ENCODE measurements at regions not wholly inside any gene's neighbourhood (a gene's known extent, or its start where the extent isn't known, plus 50 kb on each side); places are given as distances from the start of the nearest gene placed in this dataset.
A peak's percentile ranks its signal among the peaks of the same experiment; 100 is the strongest.

- no peak for DNase-seq (ENCODE audit: low spot score)
Measured at GRCh38 chr6:14431385-14432330, 314.1 kb downstream of the CD83 start.

- peak; percentile 37 for DNase-seq (ENCODE audit: low spot score)
Measured at GRCh38 chr6:14434916-14435690, 317.5 kb downstream of the CD83 start.

GRCh38 chr6:14436592-14437132 lies 319.1 kb downstream of the CD83 start:
- no peak for DNase-seq (ENCODE audit: low spot score)

- DNase-seq (ENCODE audit: low spot score): no peak
Measured at GRCh38 chr6:14439419-14439818, 321.8 kb downstream of the CD83 start.

- no peak for DNase-seq (ENCODE audit: low spot score)
Measured at GRCh38 chr6:14440215-14440910, 322.8 kb downstream of the CD83 start.

GRCh38 chr6:14440940-14441781 lies 323.6 kb downstream of the CD83 start:
- no peak for DNase-seq (ENCODE audit: low spot score)

GRCh38 chr6:14442242-14442641 lies 324.7 kb downstream of the CD83 start:
- no peak for DNase-seq (ENCODE audit: low spot score)

GRCh38 chr6:14443629-14444268 lies 326.2 kb downstream of the CD83 start:
- DNase-seq (ENCODE audit: low spot score): no peak

- DNase-seq (ENCODE audit: low spot score): no peak
Measured at GRCh38 chr6:14444295-14444972, 326.9 kb downstream of the CD83 start.

GRCh38 chr6:14447240-14447639 lies 329.7 kb downstream of the CD83 start:
- no peak for DNase-seq (ENCODE audit: low spot score)

- DNase-seq (ENCODE audit: low spot score): no peak
Measured at GRCh38 chr6:14448246-14448645, 330.7 kb downstream of the CD83 start.

GRCh38 chr6:14450133-14450504 lies 332.5 kb downstream of the CD83 start:
- no peak for DNase-seq (ENCODE audit: low spot score)

GRCh38 chr6:14450578-14450977 lies 333.0 kb downstream of the CD83 start:
- DNase-seq (ENCODE audit: low spot score): no peak

GRCh38 chr6:14451594-14452374 lies 334.2 kb downstream of the CD83 start:
- DNase-seq (ENCODE audit: low spot score): no peak

GRCh38 chr6:14452567-14453527 lies 335.3 kb downstream of the CD83 start:
- DNase-seq (ENCODE audit: low spot score): no peak

- no peak for DNase-seq (ENCODE audit: low spot score)
Measured at GRCh38 chr6:14453712-14454472, 336.3 kb downstream of the CD83 start.

- peak; percentile 30 for DNase-seq (ENCODE audit: low spot score)
Measured at GRCh38 chr6:14454473-14454775, 336.9 kb downstream of the CD83 start.

GRCh38 chr6:14455427-14455826 lies 337.9 kb downstream of the CD83 start:
- DNase-seq (ENCODE audit: low spot score): no peak
